K562 (cell line): ENCODE measurements at regions not wholly inside any gene's neighbourhood (a gene's known extent, or its start where the extent isn't known, plus 50 kb on each side); places are given as distances from the start of the nearest gene placed in this dataset.

Experiments used
- ATAC-seq: fragments of 200-7000 bp; cut with Tn5 transposase; 3 replicates; pipeline ENCODE4 v1.9.1; 2020; ENCODE audit warnings: moderate library complexity
- BruUV-seq: library from RNA; stranded (reverse); fragments of 400-500 nt; replicated peaks from 2 replicates; lab custom pipeline; 2021; lab: Mats Ljungman, UMichigan
- CTCF ChIA-PET: fragments of 300-600 bp; formaldehyde crosslinking; extraction: SDS; loops from one replicate; lab custom pipeline; 2021; ENCODE audit warnings: low intra/inter-chr PET ratio; lab: Yijun Ruan, JAX
- POLR2A ChIA-PET: fragments of 300-600, 350-650 bp; sonication (Branson Sonifier 250); formaldehyde crosslinking; extraction: SDS; loops from one replicate; lab custom pipeline; 2021; ENCODE audit warnings: antibody characterized with exemption, inconsistent platforms; lab: Yijun Ruan, JAX
- DNase-seq, 4 experiments: peaks; one replicate each; pipeline versions ENCODE4 v3.0.0 to v3.0.0-alpha.2; 2011 to 2018; ENCODE audit warnings: low spot score in 3 of 4, mixed read lengths in 3 of 4; ENCODE audit errors: extremely low read depth in 1 of 4
- FAIRE-seq: peaks from 2 replicates; lab custom pipeline; 2011; peaks lifted over from hg19 to GRCh38; lab: Jason Lieb, UNC
- H2AFZ ChIP-seq: 2 replicates; pipeline ENCODE4 v1.6.0; 2011; ENCODE audit warnings: low read depth, low read length, control low read depth, inconsistent platforms
- H3K27ac ChIP-seq: fragments of 200-600 bp; 3 replicates; pipeline ENCODE4 v1.8.0; 2011; ENCODE audit warnings: low read depth, mild to moderate bottlenecking, control low read depth, inconsistent platforms, low read length, moderate library complexity, mixed read lengths; ENCODE audit errors: extremely low read depth
- H3K27me3 ChIP-seq, 2 experiments: fragments of 300-600 bp in 1 of 2; 2 replicates in 1 of 2; 3 replicates in 1 of 2; pipeline versions ENCODE4 v1.6.0 to v1.8.0; 2011; ENCODE audit warnings: inconsistent platforms in 2 of 2, low read length in 2 of 2, mild to moderate bottlenecking in 1 of 2, mixed read lengths in 1 of 2, moderate library complexity in 1 of 2; ENCODE audit not compliant: control insufficient read depth in 2 of 2, insufficient read depth in 2 of 2
- H3K36me3 ChIP-seq: fragments of 300-600 bp; 3 replicates; pipeline ENCODE4 v1.8.0; 2011; ENCODE audit warnings: mild to moderate bottlenecking, low read length, inconsistent platforms; ENCODE audit not compliant: control insufficient read depth, insufficient read depth
- H3K4me1 ChIP-seq, 2 experiments: fragments of 200-600 bp in 1 of 2; replicated peaks in 1 of 2; 2 replicates in 1 of 2; 3 replicates in 1 of 2; pipeline versions ENCODE4 v1.5.1 to v1.8.0; 2011; ENCODE audit warnings: inconsistent platforms in 2 of 2, low read length in 2 of 2, mild to moderate bottlenecking in 1 of 2, mixed read lengths in 1 of 2, moderate library complexity in 1 of 2; ENCODE audit not compliant: control insufficient read depth in 2 of 2, insufficient read depth in 2 of 2
- H3K4me2 ChIP-seq: 2 replicates; pipeline ENCODE4 v1.6.1; 2011; ENCODE audit warnings: low read length, control low read depth, inconsistent platforms, mixed read lengths; ENCODE audit not compliant: insufficient read depth
- H3K4me3 ChIP-seq: fragments of 200-600 bp; sonication (generic), shearing (Covaris generic); 2 replicates; pipeline ENCODE4 v1.5.1; 2016; ENCODE audit warnings: control low read depth, inconsistent platforms
- H3K79me2 ChIP-seq: fragments of 200-600 bp; 3 replicates; pipeline ENCODE4 v1.8.0; 2011; ENCODE audit warnings: low read length, inconsistent platforms; ENCODE audit not compliant: control insufficient read depth, insufficient read depth
- H3K9ac ChIP-seq, 2 experiments: 2 replicates each; pipeline versions ENCODE4 v1.6.0 to v1.6.1; 2011; ENCODE audit warnings: low read depth in 2 of 2, low read length in 2 of 2, control low read depth in 1 of 2, inconsistent platforms in 1 of 2, mild to moderate bottlenecking in 1 of 2, mixed read lengths in 1 of 2; ENCODE audit not compliant: insufficient read depth in 1 of 2
- H3K9me1 ChIP-seq: one replicate; pipeline ENCODE4 v1.6.0; 2011; ENCODE audit warnings: inconsistent platforms, mild to moderate bottlenecking, low read length, moderate library complexity; ENCODE audit not compliant: control insufficient read depth, insufficient read depth
- H3K9me3 ChIP-seq: replicated peaks from 2 replicates; pipeline ENCODE4 v1.5.1; 2011; ENCODE audit warnings: low read depth, low read length, inconsistent platforms; ENCODE audit not compliant: control insufficient read depth, insufficient read depth
- H4K20me1 ChIP-seq: replicated peaks from 2 replicates; pipeline ENCODE4 v1.6.1; 2011; ENCODE audit warnings: low read length, inconsistent platforms, mixed read lengths; ENCODE audit not compliant: control insufficient read depth, insufficient read depth
- CC2D1A ChIP-seq: fragments of 450-650 bp; IDR thresholded peaks from 2 replicates; pipeline ENCODE4 v1.6.1; 2017; ENCODE audit warnings: mild to moderate bottlenecking
- FOS ChIP-seq: IDR thresholded peaks from 3 replicates; pipeline ENCODE4 v1.6.1; 2011; ENCODE audit not compliant: insufficient read length; ENCODE audit errors: extremely low read depth
- FOXP1 ChIP-seq: sonication (generic); formaldehyde crosslinking; IDR thresholded peaks from 2 replicates; pipeline ENCODE4 v1.8.0; 2022; ENCODE audit warnings: mild to moderate bottlenecking, missing genetic modification reagents
- JUNB ChIP-seq: fragments of 450-650 bp; formaldehyde crosslinking; conservative IDR thresholded peaks from 2 replicates; pipeline ENCODE4 v1.4.0; 2020; ENCODE audit warnings: mild to moderate bottlenecking
- KLF13 ChIP-seq: fragments of 450-650 bp; IDR thresholded peaks from 2 replicates; pipeline ENCODE4 v1.6.1; 2016; ENCODE audit warnings: missing genetic modification characterization, low read depth, mild to moderate bottlenecking, missing compliant biosample characterization, moderate library complexity, borderline replicate concordance
- NBN ChIP-seq: fragments of 450-650 bp; IDR thresholded peaks from 2 replicates; pipeline ENCODE4 v1.6.1; 2016; ENCODE audit warnings: low read depth, mild to moderate bottlenecking
- TCF3 ChIP-seq: sonication (generic); formaldehyde crosslinking; IDR thresholded peaks from 2 replicates; pipeline ENCODE4 v1.4.0; 2020; ENCODE audit warnings: mild to moderate bottlenecking, missing genetic modification reagents
- TOE1 ChIP-seq, 2 experiments: fragments of 450-650 bp in 1 of 2; sonication (generic) in 1 of 2; formaldehyde crosslinking in 1 of 2; IDR thresholded peaks; 2 replicates each; pipeline versions ENCODE4 v1.7.1 to v1.8.0; 2016 to 2022; ENCODE audit warnings: borderline replicate concordance in 2 of 2, mild to moderate bottlenecking in 2 of 2, antibody characterized with exemption in 1 of 2, inconsistent platforms in 1 of 2, low read depth in 1 of 2, missing genetic modification reagents in 1 of 2, moderate library complexity in 1 of 2
- XRCC3 ChIP-seq: fragments of 450-650 bp; IDR thresholded peaks from 2 replicates; pipeline ENCODE4 v1.6.1; 2017; ENCODE audit warnings: mild to moderate bottlenecking, moderate library complexity
- ZNF184 ChIP-seq: sonication (generic); formaldehyde crosslinking; IDR thresholded peaks from 2 replicates; pipeline ENCODE4 v1.5.0; 2020; ENCODE audit warnings: missing genetic modification reagents
- ZNF431 ChIP-seq: sonication (generic); formaldehyde crosslinking; IDR thresholded peaks from 2 replicates; pipeline ENCODE4 v1.8.0; 2022; ENCODE audit warnings: mild to moderate bottlenecking, missing genetic modification reagents
- ZNF589 ChIP-seq: fragments of 200-800 bp; sonication (Bioruptor generic); IDR thresholded peaks from 2 replicates; pipeline ENCODE4 v1.6.1; 2016; ENCODE audit warnings: low read depth, missing genetic modification characterization, missing compliant biosample characterization
- WGBS: fragments of 100-300 bp; shearing (Covaris generic); methylation state at CpG from one replicate; pipeline ENCODE4 v1.1.6; 2016; ENCODE audit warnings: low coverage, mixed read lengths; ENCODE audit not compliant: insufficient coverage; ENCODE audit errors: missing lambda C conversion rate; 5-methylcytosine and 5-hydroxymethylcytosine counted together
- in situ Hi-C: fragments of 300-500 bp; cut with MboI; formaldehyde crosslinking; loops from 4 replicates; pipeline ENCODE4 v1.15.0; 2018; ENCODE audit warnings: inconsistent platforms, mixed read lengths
- intact Hi-C: fragments of 100-400 bp; cut with micrococcal nuclease; formaldehyde crosslinking; loops from 2 replicates; pipeline ENCODE4 v1.14.2; 2022
- TF ChIP-seq, protein P1 (sequence below): sonication (generic); formaldehyde crosslinking; IDR thresholded peaks from 2 replicates; pipeline ENCODE4 v1.8.0; 2022; ENCODE audit warnings: mild to moderate bottlenecking, missing genetic modification reagents
- TF ChIP-seq, protein P2 (sequence below): fragments of 250-450 bp; sonication (Bioruptor Pico); IDR thresholded peaks from 2 replicates; pipeline ENCODE4 v1.8.0; 2021; ENCODE audit warnings: borderline replicate concordance, mild to moderate bottlenecking, moderate library complexity; ENCODE audit not compliant: poor library complexity, severe bottlenecking
- TF ChIP-seq, protein P3 (sequence below): sonication (generic); formaldehyde crosslinking; IDR thresholded peaks from 2 replicates; pipeline ENCODE4 v1.9.0; 2022; ENCODE audit warnings: mild to moderate bottlenecking, missing genetic modification reagents
- TF ChIP-seq, protein P4 (sequence below): fragments of 450-650 bp; IDR thresholded peaks from 2 replicates; pipeline ENCODE4 v1.6.1; 2017; ENCODE audit warnings: antibody characterized with exemption, mild to moderate bottlenecking

DNA sequence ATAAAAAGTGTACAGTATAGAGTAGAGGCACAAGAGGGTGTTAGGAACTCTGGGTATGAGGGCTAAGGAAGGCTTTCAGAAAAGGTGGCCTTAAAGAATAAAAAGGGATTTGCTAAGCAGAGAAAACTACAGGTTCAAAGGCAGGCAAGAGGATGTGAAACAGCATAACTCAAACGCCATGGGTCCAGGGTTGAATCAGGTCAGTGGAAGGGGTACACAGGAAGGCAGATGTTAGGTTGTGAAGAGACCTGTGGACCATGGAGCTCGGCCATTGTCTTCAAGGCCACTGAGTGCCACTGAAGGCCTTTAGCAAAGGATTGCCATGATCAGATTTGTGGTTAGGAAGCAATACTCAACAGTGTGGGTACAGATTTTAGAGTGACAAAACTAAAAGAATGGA, 108.2 kb upstream of the FAM98A start:
- H4K20me1 ChIP-seq: no peaks in the 10 kb centered on the region
- CTCF ChIA-PET: no interaction called here
- H3K36me3 ChIP-seq: no peaks in the 10 kb centered on the region
- H3K9me3 ChIP-seq: no peaks in the 10 kb centered on the region
- no peak overlapping the region for H3K27ac ChIP-seq
- WGBS: 0% methylated on average over 1 of the region's 2 CpGs
- H3K4me1 ChIP-seq: no peaks in the 10 kb centered on the region
- no peak for FAIRE-seq
- DNase-seq: no peak
- TF ChIP-seq, protein P1, sequence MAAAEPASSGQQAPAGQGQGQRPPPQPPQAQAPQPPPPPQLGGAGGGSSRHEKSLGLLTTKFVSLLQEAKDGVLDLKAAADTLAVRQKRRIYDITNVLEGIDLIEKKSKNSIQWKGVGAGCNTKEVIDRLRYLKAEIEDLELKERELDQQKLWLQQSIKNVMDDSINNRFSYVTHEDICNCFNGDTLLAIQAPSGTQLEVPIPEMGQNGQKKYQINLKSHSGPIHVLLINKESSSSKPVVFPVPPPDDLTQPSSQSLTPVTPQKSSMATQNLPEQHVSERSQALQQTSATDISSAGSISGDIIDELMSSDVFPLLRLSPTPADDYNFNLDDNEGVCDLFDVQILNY (CRISPR knock-in tag): no peak
- TF ChIP-seq TCF3 (no peak), KLF13 (tag) (no peak), XRCC3 (no peak), NBN (no peak), ZNF589 (CRISPR knock-in tag) (no peak), CC2D1A (no peak), ZNF184 (CRISPR knock-in tag) (no peak), FOXP1 (CRISPR knock-in tag) (no peak), FOS (no peak), JUNB (CRISPR knock-in tag) (no peak), ZNF431 (no peak), TOE1 (IDR thresholded peaks at IDR 0.05; ENCODE audit: borderline replicate concordance) (no peak), TOE1 (CRISPR knock-in tag; IDR thresholded peaks at IDR 0.05; ENCODE audit: borderline replicate concordance, low read depth) (no peak)
- TF ChIP-seq, protein P2, sequence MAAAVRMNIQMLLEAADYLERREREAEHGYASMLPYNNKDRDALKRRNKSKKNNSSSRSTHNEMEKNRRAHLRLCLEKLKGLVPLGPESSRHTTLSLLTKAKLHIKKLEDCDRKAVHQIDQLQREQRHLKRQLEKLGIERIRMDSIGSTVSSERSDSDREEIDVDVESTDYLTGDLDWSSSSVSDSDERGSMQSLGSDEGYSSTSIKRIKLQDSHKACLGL (CRISPR knock-in tag): no peak
- TF ChIP-seq, protein P3, sequence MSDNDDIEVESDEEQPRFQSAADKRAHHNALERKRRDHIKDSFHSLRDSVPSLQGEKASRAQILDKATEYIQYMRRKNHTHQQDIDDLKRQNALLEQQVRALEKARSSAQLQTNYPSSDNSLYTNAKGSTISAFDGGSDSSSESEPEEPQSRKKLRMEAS (CRISPR knock-in tag): no peak
- TF ChIP-seq, protein P4, sequence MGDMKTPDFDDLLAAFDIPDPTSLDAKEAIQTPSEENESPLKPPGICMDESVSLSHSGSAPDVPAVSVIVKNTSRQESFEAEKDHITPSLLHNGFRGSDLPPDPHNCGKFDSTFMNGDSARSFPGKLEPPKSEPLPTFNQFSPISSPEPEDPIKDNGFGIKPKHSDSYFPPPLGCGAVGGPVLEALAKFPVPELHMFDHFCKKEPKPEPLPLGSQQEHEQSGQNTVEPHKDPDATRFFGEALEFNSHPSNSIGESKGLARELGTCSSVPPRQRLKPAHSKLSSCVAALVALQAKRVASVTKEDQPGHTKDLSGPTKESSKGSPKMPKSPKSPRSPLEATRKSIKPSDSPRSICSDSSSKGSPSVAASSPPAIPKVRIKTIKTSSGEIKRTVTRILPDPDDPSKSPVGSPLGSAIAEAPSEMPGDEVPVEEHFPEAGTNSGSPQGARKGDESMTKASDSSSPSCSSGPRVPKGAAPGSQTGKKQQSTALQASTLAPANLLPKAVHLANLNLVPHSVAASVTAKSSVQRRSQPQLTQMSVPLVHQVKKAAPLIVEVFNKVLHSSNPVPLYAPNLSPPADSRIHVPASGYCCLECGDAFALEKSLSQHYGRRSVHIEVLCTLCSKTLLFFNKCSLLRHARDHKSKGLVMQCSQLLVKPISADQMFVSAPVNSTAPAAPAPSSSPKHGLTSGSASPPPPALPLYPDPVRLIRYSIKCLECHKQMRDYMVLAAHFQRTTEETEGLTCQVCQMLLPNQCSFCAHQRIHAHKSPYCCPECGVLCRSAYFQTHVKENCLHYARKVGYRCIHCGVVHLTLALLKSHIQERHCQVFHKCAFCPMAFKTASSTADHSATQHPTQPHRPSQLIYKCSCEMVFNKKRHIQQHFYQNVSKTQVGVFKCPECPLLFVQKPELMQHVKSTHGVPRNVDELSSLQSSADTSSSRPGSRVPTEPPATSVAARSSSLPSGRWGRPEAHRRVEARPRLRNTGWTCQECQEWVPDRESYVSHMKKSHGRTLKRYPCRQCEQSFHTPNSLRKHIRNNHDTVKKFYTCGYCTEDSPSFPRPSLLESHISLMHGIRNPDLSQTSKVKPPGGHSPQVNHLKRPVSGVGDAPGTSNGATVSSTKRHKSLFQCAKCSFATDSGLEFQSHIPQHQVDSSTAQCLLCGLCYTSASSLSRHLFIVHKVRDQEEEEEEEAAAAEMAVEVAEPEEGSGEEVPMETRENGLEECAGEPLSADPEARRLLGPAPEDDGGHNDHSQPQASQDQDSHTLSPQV: no peak
- no peak for ATAC-seq
- intact Hi-C loops (no loop called here), in situ Hi-C loops (no loop called here)
- H3K79me2 ChIP-seq: no peaks in the 10 kb centered on the region
- no peak overlapping the region for H2AFZ ChIP-seq
- no TSS peak for BruUV-seq
- H3K9ac ChIP-seq: no peak overlapping the region
- no peaks in the 10 kb centered on the region for H3K27me3 ChIP-seq
- H3K4me3 ChIP-seq: no peak overlapping the region
- no peaks in the 10 kb centered on the region for H3K9me1 ChIP-seq
- POLR2A ChIA-PET: no interaction called here
- H3K4me2 ChIP-seq: no peak overlapping the region
